HG02759 (cell line): ENCODE measurements at regions not wholly inside any gene's neighbourhood (a gene's known extent, or its start where the extent isn't known, plus 50 kb on each side); places are given as distances from the start of the nearest gene placed in this dataset.
A peak's percentile ranks its signal among the peaks of the same experiment; 100 is the strongest.
"Not testable (repeated sequence)": the region's sequence is repeated elsewhere in the genome, so short reads cannot be mapped to it uniquely, and the experiment has no call there.

Source experiments
- ATAC-seq: cut with Tn5 transposase; IDR thresholded peaks from one replicate; pipeline ENCODE4 v1.9.1; 2021; ENCODE audit warnings: mild to moderate bottlenecking, moderate library complexity; ENCODE audit not compliant: unreplicated experiment

DNA sequence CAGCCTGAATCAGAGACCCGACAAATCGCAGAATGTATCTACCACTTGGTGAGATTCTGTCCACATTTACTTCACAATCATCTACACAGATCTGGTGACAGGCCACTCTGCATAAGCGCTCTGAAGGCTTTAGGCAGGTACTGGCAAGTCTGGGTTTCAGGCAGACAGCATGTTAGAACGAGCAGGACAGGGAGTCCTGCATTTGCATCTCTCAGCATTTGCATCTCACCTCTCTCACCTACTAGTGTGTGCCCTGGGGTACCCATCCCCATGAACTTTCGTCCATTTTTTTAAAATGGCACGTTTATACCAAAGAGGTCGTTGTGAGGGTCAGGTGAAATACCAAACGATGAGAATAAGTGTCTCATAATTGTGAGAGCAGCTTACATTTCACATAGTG lies 108.2 kb downstream of the SPATA31A1 start:
- ATAC-seq, result peak; percentile 34

DNA sequence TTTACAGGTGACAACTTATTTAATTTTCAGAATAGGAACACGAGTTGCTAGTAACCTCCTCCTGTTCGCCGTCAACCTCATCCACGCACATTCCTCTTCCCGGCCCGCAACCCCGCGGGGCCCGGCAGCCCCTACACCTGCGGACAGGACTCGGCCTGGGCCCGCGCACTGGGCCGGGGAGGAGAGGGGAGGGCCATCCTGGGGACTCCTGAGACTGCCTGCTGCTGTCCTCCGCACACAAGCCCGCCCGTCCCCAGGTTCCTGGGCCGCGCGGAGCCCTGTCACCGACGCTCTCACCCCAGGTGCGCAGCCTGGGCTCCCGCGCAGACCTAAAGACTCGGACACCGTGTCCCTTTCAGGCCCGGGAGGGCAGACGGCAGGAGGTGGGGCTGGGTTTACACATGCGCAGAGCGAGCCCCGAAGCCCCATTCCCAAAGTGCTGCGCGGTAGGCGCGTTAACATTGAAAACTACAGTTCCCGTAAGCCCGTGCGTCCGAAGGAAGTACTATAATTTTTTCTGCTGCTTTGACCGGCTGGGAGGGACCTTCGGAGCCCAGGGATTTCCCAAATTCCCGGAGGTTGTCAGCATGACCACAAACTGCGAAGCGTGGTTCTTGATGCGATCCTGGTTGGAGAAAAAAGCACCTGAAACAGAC lies 108.8 kb downstream of the SPATA31A1 start:
- peak; percentile 99 for ATAC-seq

DNA sequence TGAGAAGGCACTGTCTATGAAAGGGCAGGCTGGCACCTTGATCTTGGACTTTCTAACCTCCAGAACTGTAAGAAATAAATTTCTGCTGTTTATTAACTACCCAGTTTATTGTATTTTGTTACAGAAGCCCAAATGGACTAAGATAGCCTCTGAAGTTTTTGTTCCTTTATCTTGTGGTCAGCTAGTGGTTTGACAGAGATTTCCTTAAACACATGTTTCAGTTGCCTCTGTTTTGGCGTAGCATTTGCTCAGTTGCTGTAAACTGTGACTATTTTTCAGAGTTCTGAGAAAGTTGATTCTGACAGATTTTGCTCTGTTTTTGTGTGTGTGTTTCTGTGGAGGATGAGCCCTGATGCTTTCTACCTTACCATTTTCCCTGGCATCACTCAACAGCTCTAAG lies 119.0 kb downstream of the SPATA31A1 start:
- peak; percentile 99 for ATAC-seq

DNA sequence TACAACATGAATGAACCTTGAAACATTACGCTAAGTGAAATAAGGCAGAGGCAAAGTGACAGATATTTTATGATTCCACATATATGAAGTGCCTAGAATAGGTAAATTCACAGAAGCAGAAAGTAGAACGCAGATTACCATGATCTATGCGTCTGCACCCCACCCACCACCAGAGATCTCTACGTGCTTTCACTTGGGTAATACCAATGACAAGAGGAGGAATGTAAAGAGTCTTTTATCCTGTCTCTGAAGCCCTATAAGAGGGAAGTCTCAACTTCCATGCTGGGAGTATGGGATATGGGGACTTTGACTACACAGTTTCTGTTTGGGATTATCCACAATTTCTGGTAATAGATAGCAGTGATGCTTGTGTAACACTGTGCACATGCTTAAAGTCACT lies 127.6 kb downstream of the SPATA31A1 start:
- not testable (repeated sequence) for ATAC-seq

DNA sequence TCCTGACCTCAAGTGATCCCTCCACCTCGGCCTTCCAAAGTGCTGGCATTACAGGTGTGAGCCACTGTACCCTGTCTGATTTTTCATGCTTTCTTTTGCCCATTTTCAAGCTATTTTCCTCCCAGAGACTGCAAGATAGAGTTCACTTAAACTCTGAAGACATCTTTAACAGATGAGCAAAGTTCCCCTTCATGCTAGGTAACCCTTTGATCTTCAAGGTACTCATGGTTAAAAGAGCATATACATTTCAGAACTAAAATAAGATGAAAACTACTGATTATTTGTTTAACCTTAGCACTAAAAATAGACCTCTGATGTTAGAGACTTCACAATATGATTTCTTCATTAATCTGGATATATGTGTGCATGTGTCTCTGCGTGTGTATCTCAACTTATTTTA lies 128.4 kb downstream of the SPATA31A1 start:
- peak; percentile 28 for ATAC-seq

DNA sequence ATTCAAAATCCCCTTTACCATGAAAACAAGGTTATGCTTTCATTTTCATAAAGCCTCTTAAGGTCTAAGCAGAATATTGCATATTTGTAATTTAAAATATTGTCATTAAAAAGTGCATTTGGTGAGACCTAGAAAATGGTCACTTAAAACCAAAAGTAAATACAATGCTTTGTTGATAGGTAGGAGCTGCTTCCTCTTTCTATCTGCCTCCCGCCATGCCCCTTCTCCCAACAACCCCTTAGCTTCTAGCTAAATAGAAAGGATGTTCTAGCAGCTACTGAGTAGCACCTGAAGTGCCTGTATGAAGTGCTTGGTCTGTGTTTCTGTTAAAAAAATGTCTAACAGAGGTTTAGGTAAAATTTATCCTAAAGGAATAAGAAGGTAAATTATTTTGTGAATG lies 128.8 kb downstream of the SPATA31A1 start:
- ATAC-seq, result peak; percentile 70

DNA sequence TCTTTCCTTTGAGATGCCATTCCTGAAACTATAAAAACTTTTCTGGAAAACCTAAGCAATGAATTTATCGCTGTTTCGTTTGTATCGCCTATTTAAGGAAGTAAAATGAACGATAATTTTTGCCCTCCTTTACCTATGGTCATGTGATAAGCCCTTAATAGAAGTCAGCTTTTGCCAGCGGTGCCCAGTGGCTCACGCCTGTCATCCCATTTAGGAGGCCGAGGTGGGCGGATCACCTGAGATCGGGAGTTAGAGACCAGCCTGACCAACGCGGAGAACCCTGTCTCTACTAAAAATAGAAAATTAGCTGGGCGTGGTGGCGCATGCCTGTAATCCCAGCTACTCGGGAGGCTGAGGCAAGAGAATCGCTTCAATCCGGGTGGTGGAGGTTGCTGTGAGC lies 132.0 kb downstream of the SPATA31A1 start:
- not testable (repeated sequence) for ATAC-seq

DNA sequence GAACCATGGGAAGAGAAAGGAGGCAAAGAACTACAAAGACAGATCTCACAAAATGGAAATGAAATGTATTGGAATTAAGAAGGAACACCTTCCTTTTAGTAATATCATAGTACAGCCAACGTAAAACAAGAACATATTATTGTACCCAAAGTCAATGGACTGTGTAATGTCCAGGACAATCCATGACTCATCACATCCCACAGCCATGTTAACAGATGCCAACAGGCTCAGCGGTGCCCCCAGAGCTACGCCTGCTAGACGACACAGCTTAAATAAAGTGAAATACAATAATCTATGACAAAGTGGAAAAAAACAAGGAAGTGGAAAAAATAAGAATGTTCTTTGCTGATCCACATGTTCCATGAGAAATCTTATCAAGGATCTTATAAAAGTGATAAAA lies 140.8 kb downstream of the SPATA31A1 start:
- not testable (repeated sequence) for ATAC-seq

DNA sequence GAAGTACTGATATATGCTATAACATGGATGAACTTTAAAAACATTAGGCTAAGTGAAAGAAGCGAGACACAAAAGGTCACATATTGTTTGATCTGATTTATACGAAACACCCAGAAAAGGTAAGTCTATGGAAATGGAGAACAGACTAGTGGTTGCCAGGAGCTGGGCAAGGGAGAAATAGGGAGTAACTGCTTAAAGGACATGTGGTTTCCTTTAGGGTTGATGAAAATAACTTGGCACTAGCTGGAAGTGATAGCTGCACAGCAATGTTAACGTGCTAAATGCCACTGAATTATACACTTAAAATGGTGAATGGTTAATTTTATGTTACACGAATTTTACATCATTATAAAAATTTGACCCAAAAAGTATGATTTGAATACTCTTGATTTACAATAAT lies 147.7 kb downstream of the SPATA31A1 start:
- not testable (repeated sequence) for ATAC-seq

DNA sequence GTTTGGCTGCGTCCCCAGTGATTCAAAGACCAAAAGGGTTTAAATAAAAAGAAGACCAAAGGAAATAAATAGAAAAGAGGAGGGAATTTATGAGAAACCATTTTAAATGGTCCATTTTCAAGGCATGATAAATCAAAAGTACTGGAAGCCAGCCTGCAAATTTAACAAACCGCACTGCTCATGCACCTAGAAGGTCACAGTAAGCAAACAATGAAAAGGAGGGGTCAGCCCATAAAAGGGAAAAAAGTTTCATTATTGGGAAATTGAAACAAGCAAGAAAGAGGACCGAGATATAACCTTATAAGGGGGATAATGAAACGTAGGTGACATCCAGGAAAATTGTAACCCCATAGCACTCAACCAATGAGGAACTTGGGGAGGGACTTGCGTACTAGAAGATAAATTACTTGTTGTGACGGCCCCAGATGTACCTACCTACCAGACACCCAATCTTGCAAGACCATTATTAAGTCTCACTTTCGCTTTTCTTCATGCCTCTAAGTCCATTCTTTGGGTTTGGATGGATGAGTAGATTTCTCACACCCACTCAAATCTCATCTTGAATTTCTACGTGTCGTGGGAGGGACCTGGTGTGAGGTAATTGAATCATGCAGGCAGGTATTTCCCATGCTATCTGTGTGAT lies 172.0 kb downstream of the SPATA31A1 start:
- not testable (repeated sequence) for ATAC-seq

DNA sequence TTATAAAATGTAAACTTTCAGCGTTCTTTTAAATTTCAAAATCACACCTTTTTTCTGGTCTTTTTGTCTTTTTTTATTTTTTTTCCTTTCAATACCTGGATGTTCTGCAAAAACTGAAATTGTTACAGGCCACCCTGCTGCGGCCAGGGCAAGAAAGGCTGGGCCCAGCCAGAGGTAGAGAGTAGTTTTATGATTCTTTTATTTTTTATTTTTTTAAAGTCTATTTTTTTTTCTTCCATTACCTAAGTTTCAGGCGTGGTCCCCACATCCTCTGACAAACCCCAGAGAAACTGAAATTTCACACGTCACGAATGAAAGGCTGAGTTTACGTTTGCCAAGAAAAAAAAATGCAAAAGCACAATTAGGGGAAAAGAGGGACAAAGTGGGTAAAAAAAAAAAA lies 177.1 kb downstream of the SPATA31A1 start:
- ATAC-seq, result not testable (repeated sequence)

DNA sequence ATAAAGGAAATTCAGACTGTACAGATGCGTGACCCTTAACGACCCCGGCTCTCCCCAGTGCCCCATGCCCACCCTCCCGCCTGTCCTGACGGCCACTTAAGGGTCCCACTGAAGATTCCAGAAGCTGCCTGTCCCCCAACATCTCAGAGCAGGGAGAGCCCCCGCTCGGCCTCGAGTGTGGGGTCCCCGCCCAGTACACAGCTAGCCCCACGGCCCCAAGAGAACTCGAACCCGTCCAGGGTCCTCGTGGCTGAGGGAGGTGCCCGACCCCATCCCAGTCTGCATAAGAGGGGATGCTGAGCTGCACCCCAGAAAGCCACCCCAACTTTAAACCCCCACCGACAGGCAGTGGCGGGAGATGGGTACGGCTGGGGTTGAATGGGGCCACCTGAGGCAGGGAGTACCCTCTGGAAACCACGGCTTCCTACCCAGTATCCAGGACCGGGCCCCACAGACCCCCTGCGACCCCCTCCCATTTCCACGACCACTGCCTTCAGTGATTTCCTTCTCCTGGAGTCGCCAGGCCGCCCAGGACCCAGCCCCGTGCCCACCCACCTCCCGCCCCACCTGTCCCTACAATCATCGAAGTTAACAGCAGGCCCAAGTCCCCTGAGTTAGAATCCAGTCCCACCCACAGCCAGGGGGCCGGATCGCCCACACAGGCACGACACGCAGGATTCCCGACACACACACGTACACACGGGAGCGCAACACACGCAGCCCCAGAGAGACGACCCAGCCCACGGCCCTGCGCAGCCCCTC lies 177.7 kb downstream of the SPATA31A1 start:
- not testable (repeated sequence) for ATAC-seq

DNA sequence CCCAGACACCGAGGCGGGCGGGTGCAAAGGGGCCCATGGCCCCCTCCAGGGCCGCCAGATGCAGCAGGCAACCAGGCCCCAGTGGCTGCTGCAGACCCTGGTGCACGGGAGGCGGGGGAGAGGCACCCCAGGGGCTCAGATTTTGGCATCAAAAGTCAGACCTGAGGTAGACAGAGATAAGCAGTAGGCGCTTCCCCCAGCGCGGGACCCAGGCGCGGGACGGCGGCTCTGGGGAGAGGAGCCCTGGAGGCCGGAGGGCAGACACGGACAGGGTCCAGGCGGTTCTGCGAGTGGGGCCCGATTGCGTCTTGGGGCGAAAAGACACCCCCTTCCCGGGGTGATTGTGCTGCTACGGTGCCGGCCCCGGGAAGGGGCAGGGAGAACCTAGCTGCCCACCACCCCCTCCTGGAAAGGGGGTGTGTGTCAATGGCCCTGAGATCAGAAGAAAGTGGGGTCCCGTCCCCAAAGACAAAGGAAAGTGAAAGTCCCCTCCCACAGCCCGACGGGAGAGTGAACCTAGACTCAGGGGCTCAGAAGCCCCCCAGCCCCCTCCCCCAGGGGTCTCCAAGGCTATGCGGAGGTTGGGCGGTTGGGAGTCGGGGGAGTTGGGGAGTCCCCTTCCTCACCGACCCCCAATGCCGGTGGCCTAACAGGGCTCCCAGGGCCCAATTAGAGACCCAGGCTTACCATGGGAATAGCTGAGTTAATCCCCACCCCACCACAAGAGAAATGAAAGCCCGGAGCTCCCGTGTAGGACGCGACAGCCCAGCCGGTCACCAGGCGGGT lies 178.5 kb downstream of the SPATA31A1 start:
- ATAC-seq, result not testable (repeated sequence)

DNA sequence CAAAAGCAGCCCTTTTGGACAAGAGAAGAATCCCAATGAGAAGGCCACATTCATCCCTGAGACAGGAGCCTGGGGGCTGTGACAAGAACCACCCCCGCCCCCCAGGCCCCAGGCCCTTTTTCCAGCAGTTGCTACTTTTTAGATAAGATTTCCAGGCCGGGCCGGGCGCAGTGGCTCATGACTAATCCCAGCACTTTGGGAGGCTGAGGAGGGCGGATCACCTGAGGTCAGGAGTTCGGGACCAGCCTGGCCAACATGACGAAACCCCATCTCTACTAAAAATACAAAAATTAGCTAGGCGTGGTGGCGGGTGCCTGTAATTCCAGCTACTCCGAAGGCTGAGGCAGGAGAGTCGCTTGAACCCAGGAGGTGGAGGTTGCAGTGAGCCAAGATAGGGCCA lies 179.4 kb downstream of the SPATA31A1 start:
- ATAC-seq, result not testable (repeated sequence)

DNA sequence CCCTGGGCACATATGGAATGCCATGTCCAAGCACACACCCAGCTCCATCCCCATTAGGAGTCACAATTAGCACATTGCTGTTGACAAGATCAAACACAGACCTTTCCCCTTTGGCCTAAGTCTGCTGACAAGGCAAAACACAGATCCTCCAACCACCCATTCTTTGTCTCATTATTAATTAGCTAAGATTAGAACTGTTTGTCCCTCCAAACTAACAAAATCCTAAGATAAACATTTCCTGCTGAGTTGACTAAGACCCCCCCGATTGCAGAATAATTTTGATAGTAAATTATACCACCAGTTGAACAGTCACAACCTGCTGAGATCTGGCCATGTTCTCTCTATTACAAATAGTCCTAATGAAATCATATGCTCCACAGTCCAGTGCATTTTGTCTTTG lies 186.7 kb downstream of the SPATA31A1 start:
- not testable (repeated sequence) for ATAC-seq

DNA sequence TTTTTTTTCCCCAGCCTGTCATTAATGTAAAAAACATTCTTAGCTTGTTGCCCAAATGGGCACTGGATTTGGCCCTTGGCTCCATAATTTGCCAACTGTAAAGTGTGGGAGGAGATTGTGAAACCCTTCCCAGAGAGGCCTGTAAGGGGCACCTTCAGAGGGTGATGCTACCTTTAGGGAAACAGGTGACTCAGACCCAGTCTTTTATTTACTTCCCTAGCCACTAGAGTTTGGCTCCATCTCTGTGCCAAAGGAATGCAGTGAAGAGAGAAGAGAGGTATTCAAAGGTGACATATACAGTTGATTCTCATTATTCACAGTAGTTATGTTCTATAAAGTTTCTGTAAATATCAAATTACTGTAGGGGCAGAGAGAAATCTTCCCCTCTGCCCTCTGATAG lies 189.6 kb downstream of the SPATA31A1 start:
- ATAC-seq, result not testable (repeated sequence)

DNA sequence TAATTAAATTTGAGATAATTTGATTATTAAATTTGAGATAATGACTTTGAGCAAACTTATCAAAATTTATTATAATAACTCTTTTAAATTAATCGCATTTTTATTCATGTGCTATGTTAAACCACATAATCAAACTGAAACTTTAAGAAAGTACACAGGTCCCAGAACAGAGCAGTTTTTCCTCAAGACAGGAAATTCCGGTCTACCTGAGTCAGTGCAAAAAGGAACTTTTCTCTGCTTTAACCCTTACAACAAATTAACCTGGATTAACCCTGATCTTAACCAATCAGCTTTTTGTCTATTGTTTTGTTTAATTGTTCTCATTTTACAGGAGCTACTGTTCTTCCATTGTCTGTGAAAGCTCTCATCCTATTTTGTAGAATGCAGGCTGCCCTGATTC lies 195.1 kb downstream of the SPATA31A1 start:
- ATAC-seq, result not testable (repeated sequence)

DNA sequence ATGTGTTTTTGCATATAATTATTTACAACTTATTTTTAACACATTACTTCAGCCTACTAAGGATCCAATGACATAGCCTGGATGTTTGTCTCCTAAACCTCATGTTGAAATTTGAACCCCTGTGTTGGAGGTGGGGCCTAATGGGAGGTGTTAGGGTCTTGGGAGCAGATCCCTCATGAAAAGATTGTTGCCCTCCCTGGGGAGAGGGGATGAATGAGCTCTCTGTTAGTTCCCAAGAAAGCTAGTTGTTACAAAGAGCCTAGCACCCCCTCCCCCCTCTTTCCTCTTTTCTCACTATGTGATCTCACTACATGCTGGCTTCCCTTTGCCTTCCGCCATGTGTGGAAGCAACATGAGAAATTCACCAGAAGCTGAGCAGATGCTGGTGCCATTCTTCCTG lies 196.1 kb downstream of the SPATA31A1 start:
- ATAC-seq, result not testable (repeated sequence)

DNA sequence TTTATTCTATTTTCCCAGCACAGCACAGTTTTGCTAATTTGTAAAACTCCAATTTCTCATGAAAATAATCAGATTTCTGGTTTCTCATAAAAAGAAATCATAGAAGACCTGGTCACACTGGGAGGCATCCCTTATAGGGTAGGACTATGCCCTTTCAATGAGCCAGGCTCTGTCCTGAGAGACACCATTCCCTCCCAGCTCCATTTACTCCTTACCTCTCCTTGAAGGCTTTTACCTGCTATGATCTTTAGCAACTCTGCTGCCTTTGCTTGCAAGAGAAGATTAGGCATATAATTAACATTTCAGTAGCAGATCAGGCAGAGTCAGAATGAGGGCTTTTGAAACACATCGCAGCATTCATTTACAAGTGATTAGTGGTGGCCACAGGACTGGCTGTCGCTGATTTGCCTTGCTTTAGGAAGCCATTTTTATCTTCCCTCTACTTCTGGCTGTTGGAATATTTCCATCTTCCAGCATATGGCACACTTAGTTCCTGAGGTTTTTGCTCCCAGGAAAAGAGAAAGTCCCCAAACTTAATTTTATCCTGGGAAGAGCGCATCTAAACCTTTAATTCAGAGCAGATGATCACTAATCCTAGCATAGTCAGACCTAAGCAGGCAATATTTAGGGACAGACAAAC lies 196.9 kb downstream of the SPATA31A1 start:
- ATAC-seq, result not testable (repeated sequence)

DNA sequence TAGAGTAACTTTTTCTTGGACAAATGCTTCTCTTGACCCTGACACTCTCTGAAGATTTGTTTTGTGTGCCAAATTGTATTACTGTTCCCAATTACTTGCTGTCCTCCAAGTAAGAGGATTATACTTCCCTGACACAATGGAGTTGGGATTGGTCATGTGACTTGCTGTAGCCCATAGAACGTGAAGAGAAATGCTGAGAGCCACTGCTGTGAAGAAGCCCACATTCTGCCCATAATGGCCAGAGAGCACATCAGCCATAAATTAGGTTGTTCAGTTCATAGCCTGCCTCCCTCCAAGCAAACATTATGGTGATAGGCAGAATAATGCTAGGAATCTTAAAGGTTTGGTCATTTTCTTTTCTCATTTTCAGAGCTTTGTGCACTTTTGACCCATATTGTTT lies 198.9 kb downstream of the SPATA31A1 start:
- not testable (repeated sequence) for ATAC-seq

DNA sequence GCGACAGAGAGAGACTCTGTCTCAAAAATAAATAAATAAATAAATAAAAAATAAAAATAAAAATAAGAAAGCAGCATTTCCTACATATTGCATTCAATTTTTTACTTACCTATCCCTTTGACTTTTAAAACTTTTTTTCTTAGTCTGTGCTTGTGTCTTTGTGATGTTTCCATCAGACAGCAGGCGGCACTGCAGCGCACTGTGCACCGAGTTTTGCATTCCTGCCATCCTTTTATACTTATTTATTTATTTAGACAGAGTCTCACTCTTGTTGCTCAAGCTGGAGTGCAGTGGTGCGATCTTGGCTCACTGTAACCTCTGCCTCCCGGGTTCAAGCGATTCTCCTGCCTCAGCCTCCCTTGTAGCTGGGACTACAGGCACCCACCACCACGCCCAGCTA lies 203.9 kb downstream of the SPATA31A1 start:
- ATAC-seq, result peak; percentile 66
